ENCODE measurements at regions not wholly inside any gene's neighbourhood (a gene's known extent, or its start where the extent isn't known, plus 50 kb on each side); places are given as distances from the start of the nearest gene placed in this dataset.

DNA sequence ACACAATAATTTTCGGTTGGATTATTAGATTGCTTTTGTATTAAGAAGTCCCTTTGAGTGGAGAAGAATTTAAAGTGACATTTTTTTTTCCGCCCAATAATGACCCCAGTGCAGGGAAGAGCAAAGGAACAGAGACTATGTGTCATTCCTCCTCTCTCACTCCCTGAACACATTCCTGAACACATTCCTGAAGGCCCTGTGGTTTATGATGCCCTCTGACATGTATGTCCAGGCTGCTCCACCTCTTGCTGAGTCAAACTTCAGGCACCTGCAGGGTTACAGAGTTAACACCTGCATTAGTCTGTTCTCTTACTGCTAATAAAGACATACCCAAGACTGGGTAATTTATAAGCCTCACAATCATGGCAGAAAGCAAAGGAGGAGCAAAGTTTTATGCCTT, 704.0 kb upstream of the LRRN3 start:
- TF ChIP-seq NFATC3 (CRISPR knock-in tag; IDR thresholded peaks at IDR 0.05) (no peak), GLI4 (CRISPR knock-in tag; IDR thresholded peaks at IDR 0.05; ENCODE audit: borderline replicate concordance) (no peak), CTCF (CRISPR knock-in tag; IDR thresholded peaks at IDR 0.05) (no peak), ZNF629 (CRISPR knock-in tag; conservative IDR thresholded peaks at IDR 0.05) (no peak), HNRNPL (IDR thresholded peaks at IDR 0.05; ENCODE audit: low read depth, low read length) (no peak), CHD4 (IDR thresholded peaks at IDR 0.05; ENCODE audit: borderline replicate concordance, low read length) (no peak), ZNF143 (CRISPR knock-in tag; IDR thresholded peaks at IDR 0.05) (no peak), TARDBP (CRISPR knock-in tag; IDR thresholded peaks at IDR 0.05) (no peak)
- TF ChIP-seq, protein P1, sequence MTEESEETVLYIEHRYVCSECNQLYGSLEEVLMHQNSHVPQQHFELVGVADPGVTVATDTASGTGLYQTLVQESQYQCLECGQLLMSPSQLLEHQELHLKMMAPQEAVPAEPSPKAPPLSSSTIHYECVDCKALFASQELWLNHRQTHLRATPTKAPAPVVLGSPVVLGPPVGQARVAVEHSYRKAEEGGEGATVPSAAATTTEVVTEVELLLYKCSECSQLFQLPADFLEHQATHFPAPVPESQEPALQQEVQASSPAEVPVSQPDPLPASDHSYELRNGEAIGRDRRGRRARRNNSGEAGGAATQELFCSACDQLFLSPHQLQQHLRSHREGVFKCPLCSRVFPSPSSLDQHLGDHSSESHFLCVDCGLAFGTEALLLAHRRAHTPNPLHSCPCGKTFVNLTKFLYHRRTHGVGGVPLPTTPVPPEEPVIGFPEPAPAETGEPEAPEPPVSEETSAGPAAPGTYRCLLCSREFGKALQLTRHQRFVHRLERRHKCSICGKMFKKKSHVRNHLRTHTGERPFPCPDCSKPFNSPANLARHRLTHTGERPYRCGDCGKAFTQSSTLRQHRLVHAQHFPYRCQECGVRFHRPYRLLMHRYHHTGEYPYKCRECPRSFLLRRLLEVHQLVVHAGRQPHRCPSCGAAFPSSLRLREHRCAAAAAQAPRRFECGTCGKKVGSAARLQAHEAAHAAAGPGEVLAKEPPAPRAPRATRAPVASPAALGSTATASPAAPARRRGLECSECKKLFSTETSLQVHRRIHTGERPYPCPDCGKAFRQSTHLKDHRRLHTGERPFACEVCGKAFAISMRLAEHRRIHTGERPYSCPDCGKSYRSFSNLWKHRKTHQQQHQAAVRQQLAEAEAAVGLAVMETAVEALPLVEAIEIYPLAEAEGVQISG (CRISPR knock-in tag; IDR thresholded peaks at IDR 0.05): no peak
- TF ChIP-seq, protein P2, sequence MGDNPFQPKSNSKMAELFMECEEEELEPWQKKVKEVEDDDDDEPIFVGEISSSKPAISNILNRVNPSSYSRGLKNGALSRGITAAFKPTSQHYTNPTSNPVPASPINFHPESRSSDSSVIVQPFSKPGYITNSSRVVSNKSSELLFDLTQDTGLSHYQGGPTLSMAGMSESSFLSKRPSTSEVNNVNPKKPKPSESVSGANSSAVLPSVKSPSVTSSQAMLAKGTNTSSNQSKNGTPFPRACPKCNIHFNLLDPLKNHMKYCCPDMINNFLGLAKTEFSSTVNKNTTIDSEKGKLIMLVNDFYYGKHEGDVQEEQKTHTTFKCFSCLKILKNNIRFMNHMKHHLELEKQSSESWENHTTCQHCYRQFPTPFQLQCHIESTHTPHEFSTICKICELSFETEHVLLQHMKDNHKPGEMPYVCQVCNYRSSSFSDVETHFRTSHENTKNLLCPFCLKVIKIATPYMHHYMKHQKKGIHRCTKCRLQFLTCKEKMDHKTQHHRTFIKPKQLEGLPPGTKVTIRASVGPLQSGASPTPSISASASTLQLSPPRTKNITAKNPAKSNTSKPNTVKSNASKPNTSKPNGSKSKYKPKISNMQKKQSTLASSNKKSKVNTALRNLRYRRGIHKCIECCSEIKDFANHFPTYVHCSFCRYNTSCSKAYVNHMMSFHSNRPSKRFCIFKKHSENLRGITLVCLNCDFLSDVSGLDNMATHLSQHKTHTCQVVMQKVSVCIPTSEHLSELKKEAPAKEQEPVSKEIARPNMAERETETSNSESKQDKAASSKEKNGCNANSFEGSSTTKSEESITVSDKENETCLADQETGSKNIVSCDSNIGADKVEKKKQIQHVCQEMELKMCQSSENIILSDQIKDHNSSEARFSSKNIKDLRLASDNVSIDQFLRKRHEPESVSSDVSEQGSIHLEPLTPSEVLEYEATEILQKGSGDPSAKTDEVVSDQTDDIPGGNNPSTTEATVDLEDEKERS (CRISPR knock-in tag; IDR thresholded peaks at IDR 0.05): no peak
